Activated T-cell treated with anti-CD3 and anti-CD28 coated beads, Interleukin-2, amount 50 U/mL, for 4 hours (primary cell): ENCODE measurements at regions not wholly inside any gene's neighbourhood (a gene's known extent, or its start where the extent isn't known, plus 50 kb on each side); places are given as distances from the start of the nearest gene placed in this dataset.

Experiments
- ATAC-seq, 2 donors: fragments of 200-7000 bp; cut with Tn5 transposase; one replicate each; pipeline ENCODE4 v1.10.0; 2021
- DNase-seq: peaks from one replicate; pipeline ENCODE4 v3.0.0-alpha.2; 2020
- H3K27me3 Mint-ChIP-seq: one replicate; pipeline ENCODE4 v1.8.0; 2021; ENCODE audit warnings: low read depth, mixed read lengths
- H3K36me3 Mint-ChIP-seq: one replicate; pipeline ENCODE4 v1.8.0; 2022; ENCODE audit warnings: mixed read lengths; ENCODE audit not compliant: insufficient read depth
- H3K4me1 Mint-ChIP-seq: one replicate; pipeline ENCODE4 v1.8.0; 2021; ENCODE audit warnings: low read depth, mixed read lengths
- H3K4me3 Mint-ChIP-seq: one replicate; pipeline ENCODE4 v1.8.0; 2021; ENCODE audit warnings: mild to moderate bottlenecking, moderate library complexity, mixed read lengths
- H3K9me3 Mint-ChIP-seq: one replicate; pipeline ENCODE4 v1.8.0; 2021; ENCODE audit warnings: mixed read lengths

GRCh38 chr6:92945799-92946198 lies 473.6 kb downstream of the EPHA7 start:
- H3K4me3 Mint-ChIP-seq, result no peak overlapping the region
- no peaks in the 10 kb centered on the region for H3K4me1 Mint-ChIP-seq
- H3K9me3 Mint-ChIP-seq, result no peaks in the 10 kb centered on the region
- no peak for DNase-seq
- no peaks in the 10 kb centered on the region for H3K27me3 Mint-ChIP-seq
- no peak for ATAC-seq
- H3K36me3 Mint-ChIP-seq, result no peaks in the 10 kb centered on the region

- Mint-ChIP-seq H3K27me3 (no peaks in the 10 kb centered on the region), H3K4me3 (no peak overlapping the region), H3K4me1 (no peaks in the 10 kb centered on the region), H3K9me3 (no peaks in the 10 kb centered on the region), H3K36me3 (no peaks in the 10 kb centered on the region)
- no peak for ATAC-seq
- no peak for DNase-seq
Measured at GRCh38 chr6:92944132-92944531, 475.2 kb downstream of the EPHA7 start.

GRCh38 chr6:92942549-92942948 lies 476.8 kb downstream of the EPHA7 start:
- H3K36me3 Mint-ChIP-seq, result no peaks in the 10 kb centered on the region
- H3K4me1 Mint-ChIP-seq, result no peaks in the 10 kb centered on the region
- H3K27me3 Mint-ChIP-seq, result no peaks in the 10 kb centered on the region
- no peak for ATAC-seq
- H3K9me3 Mint-ChIP-seq, result no peaks in the 10 kb centered on the region
- H3K4me3 Mint-ChIP-seq, result no peak overlapping the region
- DNase-seq, result no peak

GRCh38 chr6:92934625-92935024 lies 484.7 kb downstream of the EPHA7 start:
- Mint-ChIP-seq H3K27me3 (no peaks in the 10 kb centered on the region), H3K4me3 (no peak overlapping the region), H3K36me3 (no peaks in the 10 kb centered on the region), H3K4me1 (no peaks in the 10 kb centered on the region), H3K9me3 (peaks cover 25% of the 10 kb centered on the region)
- DNase-seq (no peak), ATAC-seq (no peak)

GRCh38 chr6:92930171-92930570 lies 489.2 kb downstream of the EPHA7 start:
- Mint-ChIP-seq H3K4me3 (no peak overlapping the region), H3K27me3 (no peaks in the 10 kb centered on the region), H3K9me3 (peaks cover 22% of the 10 kb centered on the region), H3K36me3 (no peaks in the 10 kb centered on the region), H3K4me1 (no peaks in the 10 kb centered on the region)
- ATAC-seq (no peak), DNase-seq (no peak)

GRCh38 chr6:92922216-92922806 lies 497.0 kb downstream of the EPHA7 start:
- Mint-ChIP-seq H3K4me1 (no peaks in the 10 kb centered on the region), H3K36me3 (no peaks in the 10 kb centered on the region), H3K4me3 (no peak overlapping the region), H3K9me3 (no peaks in the 10 kb centered on the region), H3K27me3 (no peaks in the 10 kb centered on the region)
- no peak for ATAC-seq
- DNase-seq, result no peak

- Mint-ChIP-seq H3K27me3 (no peaks in the 10 kb centered on the region), H3K9me3 (peaks cover 5% of the 10 kb centered on the region), H3K4me1 (no peaks in the 10 kb centered on the region), H3K4me3 (no peak overlapping the region), H3K36me3 (no peaks in the 10 kb centered on the region)
- no peak for ATAC-seq
- DNase-seq, result no peak
Measured at GRCh38 chr6:92915466-92915865, 503.9 kb downstream of the EPHA7 start.

GRCh38 chr6:92911301-92911700 lies 508.1 kb downstream of the EPHA7 start:
- ATAC-seq, result no peak
- DNase-seq, result no peak
- peaks cover 5% of the 10 kb centered on the region for H3K9me3 Mint-ChIP-seq
- H3K4me1 Mint-ChIP-seq, result no peaks in the 10 kb centered on the region
- H3K4me3 Mint-ChIP-seq, result no peak overlapping the region
- H3K36me3 Mint-ChIP-seq, result no peaks in the 10 kb centered on the region
- H3K27me3 Mint-ChIP-seq, result no peaks in the 10 kb centered on the region

- Mint-ChIP-seq H3K4me3 (no peak overlapping the region), H3K27me3 (no peaks in the 10 kb centered on the region), H3K9me3 (peaks cover 5% of the 10 kb centered on the region), H3K4me1 (no peaks in the 10 kb centered on the region), H3K36me3 (no peaks in the 10 kb centered on the region)
- ATAC-seq (no peak), DNase-seq (no peak)
Measured at GRCh38 chr6:92910646-92911045, 508.7 kb downstream of the EPHA7 start.

- Mint-ChIP-seq H3K4me1 (no peaks in the 10 kb centered on the region), H3K36me3 (no peaks in the 10 kb centered on the region)
- no peak for DNase-seq
Measured at GRCh38 chr6:92906385-92906784, 513.0 kb downstream of the EPHA7 start.

GRCh38 chr6:92893741-92894140 lies 525.6 kb downstream of the EPHA7 start:
- Mint-ChIP-seq H3K4me1 (no peaks in the 10 kb centered on the region), H3K9me3 (peaks cover 7% of the 10 kb centered on the region), H3K4me3 (no peak overlapping the region), H3K36me3 (no peaks in the 10 kb centered on the region), H3K27me3 (no peaks in the 10 kb centered on the region)
- DNase-seq (no peak), ATAC-seq (no peak)

More at GRCh38 chr6:92906385-92906784, 513.0 kb downstream of the EPHA7 start:
- H3K27me3 Mint-ChIP-seq, result no peaks in the 10 kb centered on the region
- H3K4me3 Mint-ChIP-seq, result no peak overlapping the region
- ATAC-seq, result no peak
- peaks cover 3% of the 10 kb centered on the region for H3K9me3 Mint-ChIP-seq

GRCh38 chr6:92892626-92893170 lies 526.7 kb downstream of the EPHA7 start:
- H3K4me1 Mint-ChIP-seq, result no peaks in the 10 kb centered on the region
- H3K36me3 Mint-ChIP-seq, result no peaks in the 10 kb centered on the region
- no peak for ATAC-seq
- H3K27me3 Mint-ChIP-seq, result no peaks in the 10 kb centered on the region
- no peak overlapping the region for H3K4me3 Mint-ChIP-seq
- peaks cover 7% of the 10 kb centered on the region for H3K9me3 Mint-ChIP-seq
- DNase-seq, result no peak

- H3K27me3 Mint-ChIP-seq, result no peaks in the 10 kb centered on the region
- H3K36me3 Mint-ChIP-seq, result no peaks in the 10 kb centered on the region
- ATAC-seq (no peak), DNase-seq (no peak)
- no peak overlapping the region for H3K4me3 Mint-ChIP-seq
- peaks cover 19% of the 10 kb centered on the region for H3K9me3 Mint-ChIP-seq
- no peaks in the 10 kb centered on the region for H3K4me1 Mint-ChIP-seq
Measured at GRCh38 chr6:92888316-92888715, 531.0 kb downstream of the EPHA7 start.

- Mint-ChIP-seq H3K4me3 (no peak overlapping the region), H3K9me3 (peaks cover 24% of the 10 kb centered on the region), H3K4me1 (no peaks in the 10 kb centered on the region), H3K36me3 (no peaks in the 10 kb centered on the region), H3K27me3 (no peaks in the 10 kb centered on the region)
- no peak for DNase-seq
- no peak for ATAC-seq
Measured at GRCh38 chr6:92887871-92888270, 531.5 kb downstream of the EPHA7 start.

- Mint-ChIP-seq H3K4me3 (no peak overlapping the region), H3K4me1 (no peaks in the 10 kb centered on the region), H3K9me3 (peaks cover 39% of the 10 kb centered on the region), H3K27me3 (no peaks in the 10 kb centered on the region), H3K36me3 (no peaks in the 10 kb centered on the region)
- no peak for DNase-seq
- no peak for ATAC-seq
Measured at GRCh38 chr6:92879526-92879925, 539.8 kb downstream of the EPHA7 start.
